IMR-90 (cell line): ENCODE measurements at regions not wholly inside any gene's neighbourhood (a gene's known extent, or its start where the extent isn't known, plus 50 kb on each side); places are given as distances from the start of the nearest gene placed in this dataset.

Experiments used
- ATAC-seq: fragments of 200-7000 bp; cut with Tn5 transposase; 2 replicates; pipeline ENCODE4 v1.9.1; 2020; ENCODE audit warnings: low read depth, mild to moderate bottlenecking, moderate library complexity
- BruUV-seq: library from RNA; stranded (reverse); fragments of 400-500 nt; replicated peaks from 2 replicates; lab custom pipeline; 2021; lab: Mats Ljungman, UMichigan
- CTCF ChIA-PET: fragments of 300-600 bp; formaldehyde crosslinking; extraction: SDS; loops from one replicate; lab custom pipeline; 2021; ENCODE audit warnings: antibody characterized with exemption; lab: Yijun Ruan, JAX
- POLR2A ChIA-PET: fragments of 300-600 bp; sonication (Branson Sonifier 250); formaldehyde crosslinking; loops from one replicate; lab custom pipeline; 2022; ENCODE audit warnings: antibody characterized with exemption; ENCODE audit not compliant: unreplicated experiment; lab: Charles Lee
- DNase-seq: peaks from one replicate; pipeline ENCODE4 v3.0.0; 2013
- H2AFZ ChIP-seq: replicated peaks from 2 replicates; pipeline ENCODE3; 2013; ENCODE audit warnings: low read length, mild to moderate bottlenecking; ENCODE audit not compliant: poor library complexity
- H2AK5ac ChIP-seq: 2 replicates; pipeline ENCODE4 v1.6.1; 2013; ENCODE audit warnings: low read depth, low read length, inconsistent platforms
- H2AK9ac ChIP-seq: replicated peaks from 2 replicates; pipeline ENCODE3; 2013; ENCODE audit warnings: mild to moderate bottlenecking, low read depth, low read length, moderate library complexity; ENCODE audit not compliant: poor library complexity
- H2BK120ac ChIP-seq: 2 replicates; pipeline ENCODE4 v1.6.1; 2013; ENCODE audit warnings: low read depth, low read length, inconsistent platforms
- H2BK15ac ChIP-seq: 3 replicates; pipeline ENCODE4 v1.6.1; 2013; ENCODE audit warnings: low read depth, low read length, inconsistent platforms
- H2BK20ac ChIP-seq: 2 replicates; pipeline ENCODE4 v1.6.1; 2013; ENCODE audit warnings: low read depth, mild to moderate bottlenecking, inconsistent platforms, low read length, moderate library complexity
- H2BK5ac ChIP-seq: 2 replicates; pipeline ENCODE4 v1.6.1; 2013; ENCODE audit warnings: mild to moderate bottlenecking, low read depth, low read length, inconsistent platforms; ENCODE audit not compliant: poor library complexity, severe bottlenecking
- H3K14ac ChIP-seq: replicated peaks from 2 replicates; pipeline ENCODE4 v1.6.1; 2013; ENCODE audit warnings: low read depth, low read length, inconsistent platforms
- H3K18ac ChIP-seq: 2 replicates; pipeline ENCODE4 v1.6.1; 2013; ENCODE audit warnings: low read depth, low read length, control low read depth
- H3K23ac ChIP-seq: 2 replicates; pipeline ENCODE4 v1.6.1; 2013; ENCODE audit warnings: low read depth, low read length, inconsistent platforms
- H3K27ac ChIP-seq: 2 replicates; pipeline ENCODE4 v1.5.1; 2013; ENCODE audit warnings: mild to moderate bottlenecking, control low read depth, low read length; ENCODE audit not compliant: insufficient read depth
- H3K27me3 ChIP-seq: 2 replicates; pipeline ENCODE4 v1.6.1; 2013; ENCODE audit warnings: low read length; ENCODE audit not compliant: control insufficient read depth, insufficient read depth
- H3K36me3 ChIP-seq: 2 replicates; pipeline ENCODE4 v1.6.1; 2013; ENCODE audit warnings: low read length, mixed read lengths; ENCODE audit not compliant: control insufficient read depth, insufficient read depth
- H3K4ac ChIP-seq: 2 replicates; pipeline ENCODE4 v1.6.1; 2013; ENCODE audit warnings: low read depth, low read length, inconsistent platforms
- H3K4me1 ChIP-seq: 2 replicates; pipeline ENCODE4 v1.6.1; 2013; ENCODE audit warnings: low read length, mixed read lengths; ENCODE audit not compliant: control insufficient read depth, insufficient read depth
- H3K4me2 ChIP-seq: 2 replicates; pipeline ENCODE4 v1.6.1; 2013; ENCODE audit warnings: low read depth, mild to moderate bottlenecking, control low read depth, low read length, moderate library complexity
- H3K4me3 ChIP-seq: 2 replicates; pipeline ENCODE4 v1.5.1; 2013; ENCODE audit warnings: low read depth, mild to moderate bottlenecking, control low read depth, low read length, moderate library complexity; ENCODE audit not compliant: insufficient read depth
- H3K56ac ChIP-seq: 2 replicates; pipeline ENCODE4 v1.6.1; 2013; ENCODE audit warnings: low read length, inconsistent platforms; ENCODE audit not compliant: insufficient read depth; ENCODE audit errors: extremely low read depth
- H3K79me1 ChIP-seq, 2 experiments: 2 replicates each; pipeline ENCODE4 v1.6.1; 2013; ENCODE audit warnings: low read length in 2 of 2, inconsistent platforms in 1 of 2, low read depth in 1 of 2
- H3K9ac ChIP-seq: 2 replicates; pipeline ENCODE4 v1.6.1; 2013; ENCODE audit warnings: low read depth, low read length, control low read depth
- H3K9me1 ChIP-seq: 2 replicates; pipeline ENCODE4 v1.6.1; 2013; ENCODE audit warnings: low read length, inconsistent platforms; ENCODE audit not compliant: insufficient read depth
- H3K9me3 ChIP-seq: 2 replicates; pipeline ENCODE4 v1.6.1; 2013; ENCODE audit warnings: low read length; ENCODE audit not compliant: control insufficient read depth, insufficient read depth
- H4K20me1 ChIP-seq: 2 replicates; pipeline ENCODE4 v1.6.1; 2013; ENCODE audit warnings: low read length, inconsistent platforms; ENCODE audit not compliant: insufficient read depth
- H4K5ac ChIP-seq: 2 replicates; pipeline ENCODE4 v1.6.1; 2013; ENCODE audit warnings: mild to moderate bottlenecking, low read depth, low read length, control low read depth
- H4K8ac ChIP-seq, 2 experiments: 2 replicates each; pipeline ENCODE4 v1.6.1; 2013; ENCODE audit warnings: low read depth in 2 of 2, low read length in 2 of 2, control low read depth in 1 of 2, inconsistent platforms in 1 of 2
- H4K91ac ChIP-seq: 2 replicates; pipeline ENCODE4 v1.6.1; 2013; ENCODE audit warnings: low read depth, low read length, inconsistent platforms; ENCODE audit not compliant: insufficient read depth
- BHLHE40 ChIP-seq: fragments of 150-350 bp; IDR thresholded peaks from 2 replicates; pipeline ENCODE4 v1.6.1; 2016; ENCODE audit warnings: mild to moderate bottlenecking, low read depth, low read length
- CEBPB ChIP-seq: IDR thresholded peaks from 2 replicates; pipeline ENCODE4 v1.6.1; 2012; ENCODE audit warnings: low read depth, low read length, improper control_type of control experiment
- CHD1 ChIP-seq: IDR thresholded peaks from 2 replicates; pipeline ENCODE4 v1.6.1; 2012; ENCODE audit warnings: low read depth, low read length, improper control_type of control experiment
- CTCF ChIP-seq: conservative IDR thresholded peaks from 2 replicates; pipeline ENCODE4 v1.5.1; 2012; ENCODE audit warnings: mild to moderate bottlenecking, low read depth, low read length, improper control_type of control experiment
- ELK1 ChIP-seq: fragments of 150-350 bp; IDR thresholded peaks from 2 replicates; pipeline ENCODE4 v1.6.1; 2016; ENCODE audit warnings: low read depth, mild to moderate bottlenecking, low read length, moderate library complexity, borderline replicate concordance
- FOS ChIP-seq: fragments of 150-350 bp; IDR thresholded peaks from 2 replicates; pipeline ENCODE4 v1.6.1; 2016; ENCODE audit warnings: low read depth, low read length
- MAFK ChIP-seq: IDR thresholded peaks from 2 replicates; pipeline ENCODE4 v1.6.1; 2012; ENCODE audit warnings: low read depth, low read length, improper control_type of control experiment
- MAZ ChIP-seq: IDR thresholded peaks from 2 replicates; pipeline ENCODE4 v1.6.1; 2012; ENCODE audit warnings: low read depth, mild to moderate bottlenecking, low read length, improper control_type of control experiment, moderate library complexity, borderline replicate concordance
- MXI1 ChIP-seq: IDR thresholded peaks from 2 replicates; pipeline ENCODE4 v1.6.1; 2012; ENCODE audit warnings: low read depth, mild to moderate bottlenecking, low read length, moderate library complexity, borderline replicate concordance
- NFE2L2 ChIP-seq: fragments of 150-350 bp; IDR thresholded peaks from 2 replicates; pipeline ENCODE4 v1.6.1; 2016; ENCODE audit warnings: low read depth, mild to moderate bottlenecking, low read length
- RAD21 ChIP-seq: IDR thresholded peaks from 2 replicates; pipeline ENCODE4 v1.6.1; 2012; ENCODE audit warnings: low read length, improper control_type of control experiment
- RCOR1 ChIP-seq: IDR thresholded peaks from 2 replicates; pipeline ENCODE4 v1.6.1; 2012; ENCODE audit warnings: mild to moderate bottlenecking, low read length, improper control_type of control experiment; ENCODE audit not compliant: insufficient replicate concordance
- RFX5 ChIP-seq: IDR thresholded peaks from 2 replicates; pipeline ENCODE4 v1.8.0; 2012; ENCODE audit warnings: low read depth, mild to moderate bottlenecking, low read length, moderate library complexity
- SMC3 ChIP-seq: fragments of 150-350 bp; IDR thresholded peaks from 2 replicates; pipeline ENCODE4 v1.6.1; 2016; ENCODE audit warnings: low read depth, mild to moderate bottlenecking, antibody characterized with exemption, low read length, moderate library complexity
- USF2 ChIP-seq: fragments of 150-350 bp; IDR thresholded peaks from 2 replicates; pipeline ENCODE4 v1.6.1; 2017; ENCODE audit warnings: mild to moderate bottlenecking, antibody characterized with exemption, low read length, low read depth
- WGBS, 2 experiments: methylation state at CpG; one replicate each; pipeline versions ENCODE4 v1.1.5 to v1.1.7; 2013; ENCODE audit warnings: missing lambda C conversion rate in 2 of 2; ENCODE audit not compliant: insufficient read length in 1 of 2; ENCODE audit errors: extremely low coverage in 2 of 2; 5-methylcytosine and 5-hydroxymethylcytosine counted together
- dilution Hi-C: fragments of 300-500 bp; cut with HindIII; formaldehyde crosslinking; loops from one replicate; pipeline ENCODE4 v1.14.3; 2018; ENCODE audit warnings: low sequenced_read_pairs; ENCODE audit not compliant: unreplicated experiment
- in situ Hi-C: fragments of 300-500 bp; cut with MboI; formaldehyde crosslinking; loops from 3 replicates; pipeline ENCODE4 v1.14.3; 2019; ENCODE audit warnings: low sequenced_read_pairs, inconsistent platforms, mixed read lengths
- intact Hi-C: fragments of 100-400 bp; cut with micrococcal nuclease; formaldehyde crosslinking; loops from 2 replicates; pipeline ENCODE4 v1.10.0; 2022

DNA sequence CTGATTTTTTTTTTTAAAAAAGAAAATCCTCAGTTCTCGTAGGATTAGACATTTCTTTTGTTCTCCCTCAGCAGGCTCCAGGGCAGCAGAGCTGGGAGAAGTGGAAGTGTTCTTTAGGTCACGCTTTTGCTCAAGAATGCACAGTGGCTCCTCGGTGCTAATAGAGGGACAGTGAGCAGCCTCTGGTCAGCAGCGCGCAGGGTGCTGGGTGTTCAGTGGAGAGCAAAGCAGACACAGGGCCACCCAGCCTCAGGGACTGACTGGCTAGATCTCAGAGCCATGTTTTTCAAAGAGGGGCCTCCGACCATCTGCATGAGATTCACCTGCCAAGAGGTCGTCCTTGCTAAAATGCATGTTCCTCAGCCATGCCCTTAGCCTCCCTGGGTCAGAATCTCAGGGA is 218.8 kb downstream of the HAUS1 start:
- Histone ChIP-seq H3K79me1 (no peaks in the 10 kb centered on the region), H3K4ac (no peak overlapping the region), H4K20me1 (no peaks in the 10 kb centered on the region), H3K14ac (no peak overlapping the region), H3K23ac (no peak overlapping the region), H2AK5ac (no peak overlapping the region), H3K9ac (no peak overlapping the region), H3K56ac (no peak overlapping the region), H3K9me3 (no peaks in the 10 kb centered on the region), H2BK5ac (no peak overlapping the region), H2AK9ac (no peak overlapping the region), H4K8ac (no peak overlapping the region), H4K91ac (no peak overlapping the region), H2BK120ac (no peak overlapping the region), H2AFZ (no peak overlapping the region), H2BK20ac (no peak overlapping the region), H3K27ac (no peak overlapping the region), H3K4me2 (no peak overlapping the region), H3K36me3 (no peaks in the 10 kb centered on the region), H3K18ac (no peak overlapping the region), H3K27me3 (peaks cover 4% of the 10 kb centered on the region), H3K9me1 (no peaks in the 10 kb centered on the region; the same call in 1 of the 2 replicates), H3K4me3 (no peak overlapping the region), H2BK15ac (no peak overlapping the region), H3K4me1 (no peaks in the 10 kb centered on the region), H4K5ac (no peak overlapping the region)
- in situ Hi-C loops: no loop called here
- CTCF ChIA-PET: no interaction called here
- POLR2A ChIA-PET: no interaction called here
- no peak for TF ChIP-seq NFE2L2
- TF ChIP-seq RFX5: no peak
- TF ChIP-seq MAFK: no peak
- TF ChIP-seq FOS: no peak
- no peak for TF ChIP-seq MAZ
- TF ChIP-seq USF2: no peak
- TF ChIP-seq CTCF: no peak
- TF ChIP-seq BHLHE40: no peak
- TF ChIP-seq SMC3: no peak
- TF ChIP-seq RAD21: no peak
- no peak for TF ChIP-seq ELK1
- no peak for TF ChIP-seq MXI1
- no peak for TF ChIP-seq CHD1
- no peak for TF ChIP-seq RCOR1
- no peak for TF ChIP-seq CEBPB
- WGBS, 2 experiments: 88% methylated on average over 4 of the region's 7 CpGs; no CpG with 5 or more reads in 1 of the 2 experiments
- ATAC-seq: no peak
- BruUV-seq: no TSS peak
- DNase-seq: no peak
- intact Hi-C loops: no loop called here
- dilution Hi-C loops: no loop called here
